ENCODE measurements at regions not wholly inside any gene's neighbourhood (a gene's known extent, or its start where the extent isn't known, plus 50 kb on each side); places are given as distances from the start of the nearest gene placed in this dataset.

DNA sequence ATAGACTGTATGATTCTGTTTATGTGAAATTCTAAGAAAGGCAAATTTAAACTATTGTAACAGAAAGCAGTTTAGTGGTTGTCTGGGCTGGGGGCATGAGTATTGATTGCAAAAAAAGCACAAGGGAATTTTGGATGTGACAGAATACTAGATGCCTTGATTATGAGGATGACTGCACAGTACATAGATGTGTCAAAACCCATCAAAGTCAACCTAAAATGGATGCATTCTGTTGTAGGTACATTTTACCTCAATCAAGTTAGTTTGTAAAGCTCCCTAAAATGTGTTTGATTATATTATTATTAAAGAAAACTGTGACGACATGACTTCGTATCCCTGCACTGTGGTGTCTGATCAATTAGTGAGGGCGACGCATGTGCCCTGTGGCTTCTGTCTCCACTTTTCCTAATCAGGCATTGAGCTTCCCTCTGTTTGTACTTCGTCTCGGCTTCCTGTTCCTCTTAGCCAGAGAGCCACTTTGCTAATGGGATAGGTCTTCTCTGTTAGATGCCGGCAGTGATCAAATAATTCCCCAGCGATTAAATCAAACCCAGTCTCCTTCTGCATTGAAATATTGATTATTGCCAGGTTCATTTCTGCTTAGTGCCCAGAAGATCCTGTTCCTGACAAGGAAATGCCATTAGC is 118.3 kb upstream of the GGTLC1 start:
- no peak for DNase-seq (ENCODE audit: low read depth, low spot score)

DNA sequence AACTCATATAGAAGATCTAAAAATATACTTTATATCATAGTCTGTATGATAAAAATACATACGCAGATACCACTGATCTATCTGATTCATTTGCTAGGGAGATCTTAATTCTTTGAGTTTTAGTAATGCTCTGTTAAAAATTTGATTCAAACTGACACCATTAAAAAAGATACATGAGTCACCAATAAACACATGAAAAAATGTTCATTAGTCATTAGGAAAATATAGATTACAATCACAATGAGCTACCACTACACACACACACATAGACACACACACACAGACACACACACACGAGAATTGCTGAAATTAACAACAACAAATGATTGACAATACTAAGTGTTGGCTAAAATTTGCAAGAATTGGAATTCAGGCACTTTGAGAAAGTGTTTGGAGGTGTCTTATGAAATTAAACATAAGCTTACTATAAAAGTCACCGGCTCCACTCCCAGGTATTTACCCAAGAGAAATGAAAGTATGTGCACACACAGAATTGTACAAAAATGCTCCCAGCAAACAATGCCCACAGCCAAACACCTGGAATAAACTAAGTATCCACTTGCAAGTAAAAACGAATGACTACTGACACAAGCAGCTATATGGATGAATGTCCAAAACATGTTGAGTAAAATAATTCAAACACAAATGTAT is 117.7 kb upstream of the GGTLC1 start:
- DNase-seq (ENCODE audit: low read depth, low spot score) = no peak

DNA sequence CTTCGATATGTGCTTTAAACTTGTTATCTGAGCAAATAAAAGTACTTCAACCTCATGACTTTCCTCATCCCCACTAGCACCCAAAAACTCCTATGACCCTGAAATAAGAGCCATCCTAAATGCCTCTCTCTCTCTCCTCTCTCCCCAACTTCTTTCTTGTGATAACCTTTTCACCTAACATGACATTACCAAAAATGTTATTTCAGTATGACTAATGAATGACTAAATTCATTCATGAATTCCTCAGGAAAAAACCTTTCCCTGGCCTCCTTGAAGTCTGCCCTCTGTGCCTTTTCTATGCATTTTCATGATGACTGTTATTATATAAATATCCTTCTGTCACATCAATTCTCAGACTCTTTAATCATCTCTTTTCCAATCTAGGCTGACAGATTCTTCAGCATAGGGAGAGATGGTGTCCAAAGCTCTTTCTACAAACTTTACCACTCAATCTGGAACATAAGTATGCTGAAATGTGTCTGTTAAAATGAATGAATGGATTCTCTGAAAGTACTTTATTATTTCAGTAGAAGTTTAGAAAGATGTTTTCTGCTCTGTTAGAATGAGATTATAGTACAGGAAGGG is 114.3 kb upstream of the GGTLC1 start:
- no peak for DNase-seq (ENCODE audit: low read depth, low spot score)

DNA sequence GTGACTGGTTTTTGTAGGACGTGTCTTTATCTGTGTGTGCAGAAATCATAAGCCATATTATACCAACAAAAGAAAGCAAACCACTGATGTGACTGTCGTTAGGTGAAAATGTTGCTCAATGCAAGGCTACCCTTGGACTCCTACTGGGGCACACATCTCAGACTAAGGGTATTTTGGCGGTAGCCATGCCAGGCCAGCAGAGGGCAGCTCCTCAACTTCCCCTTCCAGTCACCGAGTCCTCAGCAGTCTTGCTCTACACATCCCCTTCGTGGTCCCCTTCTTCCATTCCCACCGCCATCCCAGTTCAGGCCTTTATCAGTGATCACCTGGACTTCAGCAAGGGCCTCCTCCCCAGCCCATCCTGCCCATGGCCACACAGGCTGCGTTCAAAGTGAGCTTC is 113.7 kb upstream of the GGTLC1 start:
- peak; percentile 72 for DNase-seq (ENCODE audit: low read depth, low spot score)

DNA sequence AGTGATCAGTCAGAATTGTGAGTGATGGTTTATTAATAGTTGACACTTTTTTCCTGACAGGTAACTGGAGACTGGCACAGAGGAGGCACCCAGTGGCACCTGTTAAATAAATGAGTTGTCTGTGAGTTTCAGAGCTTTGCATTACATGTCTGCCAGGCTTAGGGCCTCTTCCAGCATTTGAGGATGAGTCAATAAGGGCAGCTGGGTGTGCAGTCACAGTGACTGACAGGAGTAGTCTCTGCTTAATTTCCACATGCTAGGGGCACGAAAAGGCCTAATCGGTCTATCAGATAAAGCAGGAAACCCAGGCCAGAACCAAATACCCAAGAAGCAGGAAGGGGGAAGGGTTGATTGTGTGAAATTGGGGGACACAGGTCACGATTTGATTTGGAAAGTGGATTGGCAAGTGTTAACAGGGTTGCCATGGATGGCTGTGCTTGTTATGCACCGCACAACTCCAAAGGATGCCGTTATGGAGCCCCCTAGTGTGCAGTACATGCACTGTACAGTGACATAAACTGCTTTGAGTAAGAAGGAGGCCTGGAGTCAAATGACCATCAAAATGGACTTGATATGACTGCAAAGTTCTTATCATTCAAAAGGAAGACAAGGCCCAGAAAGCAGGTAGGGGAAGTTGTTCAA is 111.9 kb upstream of the GGTLC1 start:
- DNase-seq (ENCODE audit: low read depth, low spot score) = peak; percentile 35

DNA sequence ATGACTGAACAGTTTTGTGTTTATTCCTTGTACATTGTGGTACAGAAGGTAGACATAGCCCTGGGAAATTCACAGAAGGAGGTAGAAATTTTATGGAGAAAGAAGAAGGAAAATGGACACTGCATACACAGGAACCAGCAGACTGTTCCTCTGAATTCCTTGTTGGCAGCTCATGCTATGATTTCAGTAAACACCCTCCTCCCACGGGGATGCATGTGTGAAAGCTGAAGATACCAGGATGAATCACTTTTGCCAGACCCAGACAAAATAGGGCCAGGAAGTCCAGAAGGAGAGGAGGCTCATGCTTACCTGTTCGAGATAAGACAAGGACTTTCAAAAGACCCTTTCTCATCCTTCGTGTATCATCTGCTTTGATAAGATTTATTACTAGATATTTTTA is 110.3 kb upstream of the GGTLC1 start:
- DNase-seq (ENCODE audit: low read depth, low spot score) = no peak

DNA sequence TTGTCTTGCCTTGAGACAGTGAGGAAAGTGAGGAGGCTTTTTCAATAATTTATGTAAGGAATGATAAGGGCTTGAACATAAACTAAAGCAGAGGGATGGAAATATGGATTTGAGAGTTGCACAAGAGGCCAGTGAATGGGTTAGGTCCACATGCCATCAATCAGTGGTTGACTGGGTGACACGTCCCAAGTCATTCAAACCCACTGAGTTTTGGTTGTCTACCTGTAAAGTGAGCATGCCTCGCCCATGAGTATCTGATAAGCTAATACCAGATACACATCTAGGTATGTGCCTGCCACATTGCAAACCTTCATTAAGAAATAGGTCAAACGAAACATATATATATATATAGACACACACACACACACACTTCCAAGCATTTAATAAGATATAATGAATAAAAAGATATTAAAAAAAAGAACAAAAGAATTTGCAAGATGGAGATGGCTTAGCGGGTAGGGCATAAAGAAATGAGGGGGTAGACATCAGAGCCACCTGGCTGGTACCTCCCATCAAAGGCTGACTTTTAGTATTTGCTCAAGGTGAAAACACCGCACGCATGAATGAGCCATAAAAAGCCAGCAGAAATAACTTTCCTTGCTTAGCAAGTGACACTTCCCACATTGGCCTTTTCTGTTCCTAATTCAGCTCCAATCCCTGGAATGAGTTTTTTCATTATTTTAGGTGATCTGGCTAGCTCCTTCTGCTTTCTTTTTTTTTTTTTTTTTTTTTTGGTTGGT is 109.1 kb upstream of the GGTLC1 start:
- DNase-seq (ENCODE audit: low read depth, low spot score) = no peak

DNA sequence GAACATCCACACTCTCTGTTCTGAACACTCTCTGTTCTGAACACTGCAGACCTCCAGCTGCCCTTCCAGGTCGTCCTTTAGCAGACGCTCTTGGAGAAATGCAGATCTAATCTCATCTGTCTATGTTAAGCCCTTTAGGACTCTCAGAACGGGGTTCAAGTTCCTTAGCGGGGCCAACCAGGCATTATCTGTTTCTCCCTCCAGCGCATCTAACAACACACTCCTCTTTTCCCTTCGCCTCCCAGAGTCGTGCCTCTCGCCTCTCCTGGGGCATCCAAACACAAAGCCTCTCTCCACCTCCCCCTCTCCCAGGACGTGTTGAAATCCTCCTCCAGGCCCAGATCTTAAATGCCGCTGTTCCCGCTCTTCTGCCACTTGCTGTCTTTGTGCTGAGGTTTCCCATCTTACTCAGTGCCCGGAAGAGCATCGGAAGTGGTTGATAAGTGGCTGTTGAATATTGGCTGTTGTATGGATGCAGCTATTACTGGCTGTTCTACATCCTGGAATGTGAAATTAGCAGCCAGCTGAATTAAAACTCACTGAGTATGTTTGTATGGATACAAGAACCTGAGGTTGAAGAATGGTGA is 108.4 kb upstream of the GGTLC1 start:
- DNase-seq (ENCODE audit: low read depth, low spot score) = peak; percentile 45

DNA sequence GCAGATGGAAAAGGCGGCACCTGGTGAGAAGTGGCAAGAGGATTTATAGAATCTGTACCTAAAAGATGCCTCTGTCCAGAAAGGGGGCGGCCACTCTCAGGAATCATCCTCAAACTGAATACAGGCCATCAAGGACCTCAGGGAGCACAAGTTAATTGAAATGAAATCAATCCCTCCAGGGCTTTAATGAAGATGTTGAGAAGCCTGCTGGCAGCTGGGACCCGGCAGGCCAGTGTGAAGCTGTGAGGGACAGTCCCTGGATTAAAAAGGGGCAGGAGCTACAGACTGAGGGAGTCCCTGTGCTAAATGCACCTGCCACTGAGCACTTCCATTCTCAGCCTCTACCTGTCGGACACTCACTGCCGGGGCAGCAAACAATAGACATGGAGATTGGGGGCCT is 107.7 kb upstream of the GGTLC1 start:
- no peak for DNase-seq (ENCODE audit: low read depth, low spot score)

DNA sequence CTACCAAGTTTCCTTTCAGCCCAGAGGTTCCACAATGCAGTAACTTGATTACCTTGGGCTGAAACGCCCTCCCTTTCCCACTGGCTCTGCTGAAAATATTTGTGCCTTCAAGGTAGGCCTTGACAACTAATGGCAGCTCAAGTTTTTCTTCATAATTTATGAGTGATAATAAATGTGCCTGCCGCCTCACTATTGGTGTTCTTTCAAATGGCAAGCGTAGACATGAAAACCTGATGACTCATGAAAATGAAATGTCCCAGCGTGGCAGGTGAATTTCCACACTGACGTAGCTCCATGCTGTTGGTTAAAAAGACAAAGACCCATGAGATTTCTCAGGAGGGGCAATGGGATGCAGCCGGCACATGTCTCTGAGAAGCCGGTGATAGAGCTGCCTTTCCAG is 107.2 kb upstream of the GGTLC1 start:
- DNase-seq (ENCODE audit: low read depth, low spot score) = no peak

DNA sequence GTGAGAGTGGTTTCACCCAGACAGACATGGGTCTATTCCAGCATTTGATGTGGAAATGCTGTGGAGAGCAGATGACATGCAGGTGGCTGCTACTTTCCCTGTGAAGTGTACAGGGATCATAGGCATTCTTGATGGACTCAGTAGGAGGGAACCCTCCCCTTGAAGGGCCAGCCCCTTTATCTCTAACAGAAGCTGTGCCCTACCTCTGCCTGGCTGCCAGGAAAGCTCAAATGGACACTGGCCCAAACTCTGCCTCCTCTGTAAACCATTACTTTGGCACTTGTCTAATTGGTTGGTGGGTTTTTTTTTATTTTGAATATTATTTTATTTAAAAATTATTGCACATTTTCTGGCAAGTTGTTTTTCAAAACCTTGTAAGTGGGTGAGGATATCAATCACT is 106.7 kb upstream of the GGTLC1 start:
- no peak for DNase-seq (ENCODE audit: low read depth, low spot score)

DNA sequence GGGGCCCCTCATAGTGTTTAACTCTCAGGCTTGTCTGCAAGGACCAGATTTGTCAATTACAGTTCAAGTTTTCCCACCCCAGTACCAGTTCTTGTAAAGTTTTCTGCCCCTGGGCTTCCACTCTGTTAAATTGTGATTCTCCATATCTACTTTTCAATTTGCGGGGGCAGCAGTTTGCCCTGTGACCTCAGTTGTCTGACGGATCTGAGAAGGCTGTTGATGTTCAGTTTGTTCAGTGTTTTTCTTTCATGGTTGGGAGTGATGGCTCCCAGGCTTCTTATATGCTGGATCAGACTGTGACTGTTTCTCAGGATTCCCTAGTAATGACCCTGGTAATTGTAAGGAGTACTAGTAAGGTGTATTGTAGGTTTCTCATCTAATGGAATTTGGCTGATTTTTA is 101.0 kb upstream of the GGTLC1 start:
- no peak for DNase-seq (ENCODE audit: low read depth, low spot score)

DNA sequence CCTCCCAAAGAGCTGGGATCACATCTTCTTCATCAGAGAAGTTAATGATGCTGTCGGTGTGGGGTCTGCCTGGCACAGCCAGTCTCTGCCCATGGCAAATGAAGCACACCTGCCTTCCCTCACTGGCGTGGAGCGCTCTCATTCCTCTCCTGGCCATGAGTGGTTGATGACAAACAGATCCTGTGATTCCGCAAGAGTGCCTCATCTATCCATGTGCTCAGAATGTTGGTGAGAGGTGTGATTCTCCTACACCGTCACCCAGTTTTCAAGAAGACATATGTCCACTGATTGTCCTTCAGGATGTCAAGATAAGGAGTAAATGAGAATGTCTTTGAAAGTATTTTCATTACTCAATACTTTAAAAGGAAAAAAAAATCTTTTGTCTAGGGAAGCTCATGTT is 97.5 kb upstream of the GGTLC1 start:
- no peak for DNase-seq (ENCODE audit: low read depth, low spot score)

DNA sequence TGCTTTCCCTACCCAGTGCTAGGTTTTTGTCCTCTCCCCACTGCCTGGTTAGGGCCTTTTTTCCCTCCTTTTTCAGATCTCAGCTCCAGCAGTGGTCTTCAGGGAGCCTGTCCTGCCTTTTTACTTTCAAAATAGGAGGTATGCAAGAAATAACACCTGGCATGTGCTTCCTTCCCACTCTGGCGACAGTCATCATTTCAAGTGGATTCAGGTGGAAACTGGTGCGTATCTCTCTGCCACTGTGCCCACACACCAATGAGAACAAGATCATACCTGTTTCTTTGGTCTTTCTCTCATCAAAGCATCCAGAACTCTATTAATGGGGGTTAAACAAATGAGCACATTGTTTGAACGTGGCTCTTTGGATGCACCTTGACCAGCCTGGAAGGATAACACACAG is 95.7 kb upstream of the GGTLC1 start:
- no peak for DNase-seq (ENCODE audit: low read depth, low spot score)

DNA sequence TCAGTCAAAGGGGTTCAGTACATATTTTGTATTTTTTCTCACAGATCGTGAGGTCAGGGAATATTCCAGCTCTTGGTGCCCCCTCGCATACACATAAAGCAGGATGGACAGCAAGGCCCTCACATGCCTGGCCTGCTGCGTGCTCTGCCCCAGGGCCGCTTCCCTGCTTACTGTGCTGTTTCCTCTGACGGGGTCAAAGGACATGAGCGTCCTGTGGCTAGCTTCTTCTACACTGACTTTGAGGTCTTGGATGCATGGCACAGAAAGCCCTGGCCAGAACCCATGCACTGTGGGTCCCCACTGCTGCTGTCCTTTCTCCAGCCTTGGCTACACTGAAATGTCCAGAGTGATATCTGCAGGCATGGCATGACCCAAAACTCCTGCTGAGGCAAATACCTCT is 92.5 kb upstream of the GGTLC1 start:
- DNase-seq (ENCODE audit: low read depth, low spot score) = no peak

DNA sequence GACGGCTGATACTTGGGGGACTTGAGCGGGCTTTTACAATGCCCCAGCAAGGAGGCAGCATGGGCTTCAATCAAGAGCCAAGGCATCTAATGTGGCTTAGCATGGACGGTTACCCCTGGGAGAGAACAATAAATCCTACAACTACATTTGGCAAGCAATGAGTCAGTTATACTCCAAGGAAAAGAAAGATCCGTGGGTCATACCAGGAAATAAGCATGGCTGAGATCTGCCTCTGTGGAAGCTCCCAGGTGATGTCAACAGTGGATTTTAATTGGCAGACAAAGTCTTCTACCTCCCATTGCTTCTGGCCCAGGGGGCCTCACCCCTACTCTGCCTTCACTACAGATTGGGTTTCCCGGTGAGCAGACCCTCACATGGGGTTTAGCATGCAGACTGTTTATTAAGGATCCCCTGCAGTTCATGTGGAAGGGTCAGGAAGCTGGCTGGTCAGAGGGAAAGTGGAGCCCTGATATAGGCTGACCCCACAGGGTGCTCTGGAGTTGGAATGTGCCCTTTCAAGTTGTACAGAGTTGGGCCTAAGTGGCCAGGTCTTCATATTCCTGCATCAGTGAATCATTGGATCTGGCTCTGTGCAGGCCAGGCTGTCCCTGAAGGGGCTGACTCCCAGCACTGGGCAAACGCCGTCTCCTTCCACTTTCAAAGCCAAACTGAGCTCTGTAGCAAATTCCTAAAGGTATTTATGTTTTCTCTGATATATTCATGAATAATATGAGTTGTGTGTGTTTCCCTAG is 91.3 kb upstream of the GGTLC1 start:
- DNase-seq (ENCODE audit: low read depth, low spot score) = no peak

DNA sequence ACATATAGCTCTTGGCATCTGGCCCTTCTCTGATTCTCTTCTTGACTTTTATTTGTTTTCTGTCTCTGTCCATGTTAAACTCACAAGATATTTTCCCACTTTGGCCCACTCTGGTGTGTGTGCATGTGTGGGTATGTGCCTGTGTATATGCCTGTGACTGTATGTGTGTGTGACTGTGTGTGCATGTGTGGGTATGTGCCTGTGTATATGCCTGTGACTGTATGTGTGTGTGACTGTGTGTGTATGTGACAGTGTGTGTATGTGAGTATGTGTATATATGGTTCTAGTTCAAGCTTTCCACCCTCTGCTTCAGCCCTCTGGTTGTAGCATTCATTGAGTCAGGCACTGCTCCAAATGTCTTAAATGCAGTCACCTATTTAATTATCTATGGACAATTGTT is 88.6 kb upstream of the GGTLC1 start:
- DNase-seq (ENCODE audit: low read depth, low spot score) = no peak

DNA sequence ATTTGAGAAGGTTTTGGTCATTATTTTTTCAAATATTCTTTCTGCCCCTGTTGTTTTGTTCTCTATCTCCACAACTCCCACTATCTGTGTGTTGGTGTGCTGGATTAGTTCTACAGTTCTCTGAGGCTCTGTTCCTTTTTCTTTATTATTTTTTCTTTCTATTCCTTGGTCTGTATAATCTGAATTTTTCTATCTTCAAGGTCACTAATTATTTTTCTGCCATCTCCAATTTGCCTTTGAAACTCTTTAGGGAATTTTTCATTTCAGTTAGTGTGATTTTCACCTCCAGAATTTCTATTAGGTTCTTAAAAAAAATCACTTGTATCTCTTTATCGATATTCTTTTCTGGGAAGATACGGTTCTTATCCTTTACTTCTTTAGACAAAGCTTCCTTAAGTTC is 82.1 kb upstream of the GGTLC1 start:
- no peak for DNase-seq (ENCODE audit: low read depth, low spot score)

DNA sequence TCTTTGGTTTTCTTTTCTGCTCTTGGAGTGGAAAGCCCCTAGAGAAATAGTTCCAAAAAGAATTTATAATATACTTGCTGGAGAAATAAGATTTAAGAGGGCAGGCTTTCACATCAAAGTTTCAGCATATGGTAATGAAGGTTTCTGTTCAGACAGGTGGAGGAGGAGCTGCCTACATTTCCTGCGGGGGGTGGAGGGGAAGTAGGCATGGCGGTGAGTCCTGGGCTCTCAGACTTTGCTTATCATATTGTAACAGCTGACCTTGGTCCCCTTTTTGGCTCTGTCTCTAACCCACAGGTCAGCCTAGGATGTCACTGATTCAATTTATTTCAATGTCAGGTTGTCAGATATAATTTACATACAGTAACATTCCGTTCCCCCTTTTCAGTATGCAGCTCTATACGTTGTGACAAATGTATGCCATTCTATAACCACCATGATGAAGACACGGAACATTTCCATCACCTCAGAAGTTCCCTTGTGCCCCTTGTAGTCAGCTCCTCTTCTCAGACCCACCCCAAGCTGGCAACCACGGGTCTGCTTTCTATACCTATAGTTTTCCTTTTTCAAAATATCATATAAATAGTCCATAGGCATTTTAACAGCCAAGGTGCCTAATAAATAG is 77.6 kb upstream of the GGTLC1 start:
- no peak for DNase-seq (ENCODE audit: low read depth, low spot score)

DNA sequence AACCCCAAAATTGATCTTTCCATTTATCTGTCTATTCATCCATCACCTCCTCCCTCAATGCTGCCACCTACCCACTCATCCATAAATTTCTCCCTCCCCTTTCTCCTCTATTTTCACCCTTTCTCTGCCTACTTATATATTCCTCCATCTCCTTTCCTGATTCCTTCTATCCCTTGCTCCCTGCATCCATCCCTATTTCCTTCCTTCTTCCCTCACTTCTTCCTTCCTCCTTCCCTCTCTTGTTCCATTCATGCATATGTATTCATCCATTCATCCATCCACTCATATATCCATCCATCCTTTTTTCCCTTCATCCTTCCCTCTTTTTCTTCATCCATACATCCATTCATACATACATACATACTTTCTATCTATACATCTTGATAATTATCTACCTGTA is 76.3 kb upstream of the GGTLC1 start:
- DNase-seq (ENCODE audit: low read depth, low spot score) = no peak

DNA sequence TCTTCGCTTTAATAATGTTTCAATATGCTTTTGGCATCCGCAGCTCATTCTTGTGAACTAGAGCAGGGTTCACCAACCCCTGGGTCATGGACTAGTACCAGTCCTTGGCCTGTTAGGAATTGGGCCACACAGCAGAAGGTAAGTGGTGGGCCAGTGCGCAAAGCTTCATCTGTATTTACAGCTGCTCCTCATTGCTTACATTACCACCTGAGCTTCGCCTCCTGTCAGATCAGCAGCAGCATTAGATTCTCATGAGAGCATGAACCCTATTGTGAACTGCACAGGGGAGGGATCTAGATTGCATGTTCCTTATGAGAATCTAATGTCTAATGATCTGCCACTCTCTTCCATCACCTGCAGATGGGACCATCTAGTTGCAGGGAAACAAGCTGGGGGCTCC is 75.5 kb upstream of the GGTLC1 start:
- DNase-seq (ENCODE audit: low read depth, low spot score) = no peak

Data from ELF-1 (cell line).